ENCODE measurements at regions not wholly inside any gene's neighbourhood (a gene's known extent, or its start where the extent isn't known, plus 50 kb on each side); places are given as distances from the start of the nearest gene placed in this dataset.

- H3K36me3 ChIP-seq (replicated peaks; ENCODE audit: insufficient read depth, low read length): no peaks in the 10 kb centered on the region
- H3K9me2 ChIP-seq (replicated peaks; ENCODE audit: insufficient read depth, low read length): no peaks in the 10 kb centered on the region
- no peaks in the 10 kb centered on the region for H3K9me3 ChIP-seq (replicated peaks; ENCODE audit: insufficient read depth, low read length)
- H3K27ac ChIP-seq (ENCODE audit: low read length): no peak overlapping the region
- no peaks in the 10 kb centered on the region for H3K27me3 ChIP-seq (replicated peaks; ENCODE audit: insufficient read depth, low read length)
- no peak overlapping the region for H3K9ac ChIP-seq (ENCODE audit: low read length)
- H3K4me2 ChIP-seq (ENCODE audit: low read depth, low read length): no peak overlapping the region
- H2AFZ ChIP-seq (ENCODE audit: low read length): no peak overlapping the region
- H3F3A ChIP-seq (ENCODE audit: insufficient read depth, low read length): no peaks in the 10 kb centered on the region
- TF ChIP-seq CTCF (IDR thresholded peaks at IDR 0.05; ENCODE audit: low read length) (no peak), EZH2phosphoT487 (IDR thresholded peaks at IDR 0.05; ENCODE audit: low read length) (no peak), EZH2 (optimal IDR thresholded peaks at IDR 0.05; ENCODE audit: low read depth, low read length) (no peak)
- no peaks in the 10 kb centered on the region for H4K20me1 ChIP-seq (ENCODE audit: insufficient read depth, low read length)
- H3K79me2 ChIP-seq (ENCODE audit: low read length): no peaks in the 10 kb centered on the region
- H3K4me3 ChIP-seq (ENCODE audit: low read length): no peak overlapping the region
- 0 out of 2 replicates have a peak, but pooled peaks cover under 1% of the 10 kb centered on the region for H3K4me1 ChIP-seq (ENCODE audit: low read length)
- DNase-seq: no peak
These were observed 79.9 kb upstream of the CD163 start for GRCh38 chr12:7583471-7583870.

GRCh38 chr12:7582796-7583195, 79.2 kb upstream of the CD163 start:
- H3K9me2 ChIP-seq (replicated peaks; ENCODE audit: insufficient read depth, low read length): no peaks in the 10 kb centered on the region
- no peaks in the 10 kb centered on the region; the same call in 1 of the 2 replicates for H3K9me3 ChIP-seq (replicated peaks; ENCODE audit: insufficient read depth, low read length)
- H2AFZ ChIP-seq (ENCODE audit: low read length): no peak overlapping the region
- DNase-seq: no peak
- H3F3A ChIP-seq (ENCODE audit: insufficient read depth, low read length): no peaks in the 10 kb centered on the region
- TF ChIP-seq EZH2 (optimal IDR thresholded peaks at IDR 0.05; ENCODE audit: low read depth, low read length) (no peak), CTCF (IDR thresholded peaks at IDR 0.05; ENCODE audit: low read length) (no peak), EZH2phosphoT487 (IDR thresholded peaks at IDR 0.05; ENCODE audit: low read length) (no peak)
- H3K4me3 ChIP-seq (ENCODE audit: low read length): no peak overlapping the region
- H4K20me1 ChIP-seq (ENCODE audit: insufficient read depth, low read length): no peaks in the 10 kb centered on the region
- no peaks in the 10 kb centered on the region for H3K27me3 ChIP-seq (replicated peaks; ENCODE audit: insufficient read depth, low read length)
- no peaks in the 10 kb centered on the region for H3K36me3 ChIP-seq (replicated peaks; ENCODE audit: insufficient read depth, low read length)
- no peaks in the 10 kb centered on the region for H3K4me1 ChIP-seq (ENCODE audit: low read length)
- no peak overlapping the region for H3K4me2 ChIP-seq (ENCODE audit: low read depth, low read length)
- H3K27ac ChIP-seq (ENCODE audit: low read length): no peak overlapping the region
- H3K9ac ChIP-seq (ENCODE audit: low read length): no peak overlapping the region
- no peaks in the 10 kb centered on the region for H3K79me2 ChIP-seq (ENCODE audit: low read length)

GRCh38 chr12:7581625-7582024, 78.0 kb upstream of the CD163 start:
- Histone ChIP-seq H3F3A (ENCODE audit: insufficient read depth, low read length) (no peaks in the 10 kb centered on the region), H2AFZ (ENCODE audit: low read length) (no peak overlapping the region), H4K20me1 (ENCODE audit: insufficient read depth, low read length) (no peaks in the 10 kb centered on the region), H3K4me2 (ENCODE audit: low read depth, low read length) (no peak overlapping the region), H3K36me3 (replicated peaks; ENCODE audit: insufficient read depth, low read length) (no peaks in the 10 kb centered on the region), H3K27ac (ENCODE audit: low read length) (no peak overlapping the region), H3K4me1 (ENCODE audit: low read length) (no peaks in the 10 kb centered on the region), H3K79me2 (ENCODE audit: low read length) (no peaks in the 10 kb centered on the region), H3K9me3 (replicated peaks; ENCODE audit: insufficient read depth, low read length) (no peaks in the 10 kb centered on the region; the same call in 1 of the 2 replicates), H3K9ac (ENCODE audit: low read length) (no peak overlapping the region), H3K4me3 (ENCODE audit: low read length) (no peak overlapping the region), H3K27me3 (replicated peaks; ENCODE audit: insufficient read depth, low read length) (no peaks in the 10 kb centered on the region), H3K9me2 (replicated peaks; ENCODE audit: insufficient read depth, low read length) (no peaks in the 10 kb centered on the region)
- TF ChIP-seq CTCF (IDR thresholded peaks at IDR 0.05; ENCODE audit: low read length) (no peak), EZH2 (optimal IDR thresholded peaks at IDR 0.05; ENCODE audit: low read depth, low read length) (no peak), EZH2phosphoT487 (IDR thresholded peaks at IDR 0.05; ENCODE audit: low read length) (no peak)
- DNase-seq: no peak
